ENCODE measurements at regions not wholly inside any gene's neighbourhood (a gene's known extent, or its start where the extent isn't known, plus 50 kb on each side); places are given as distances from the start of the nearest gene placed in this dataset.

- WGBS, 10 experiments = 0 to 40% (median 21%) methylated on average over 1 to 2 of the region's 2 CpGs; no CpG with 5 or more reads in 3 of the 10 experiments
- H3K27ac ChIP-seq = no peak overlapping the region
- H3K4me3 ChIP-seq = no peak overlapping the region
- H3K4me1 ChIP-seq (replicated peaks in 1 of 2) = peaks cover 10 to 24% of the 10 kb centered on the region in 2 donors
- in situ Hi-C loops (cut with MboI; ENCODE audit: low pct_unique_long_range_greater_than_20kb in 2 of 9, low sequenced_read_pairs in 9 of 9, unreplicated experiment in 9 of 9) = no loop called here
- ATAC-seq (replicated peaks in 6 of 8) = peak in 7 of 8 experiments; percentile 56 to 95 (median 83)
Measured at GRCh38 chr6:164563924-164564323, 745.5 kb downstream of the C6orf118 start.

GRCh38 chr6:164561656-164562055, 747.7 kb downstream of the C6orf118 start:
- H3K27ac ChIP-seq = no peak overlapping the region
- H3K4me3 ChIP-seq = no peak overlapping the region
- peaks cover 10 to 19% of the 10 kb centered on the region in 2 donors for H3K4me1 ChIP-seq (replicated peaks in 1 of 2)
- in situ Hi-C loops (cut with MboI; ENCODE audit: low pct_unique_long_range_greater_than_20kb in 2 of 9, low sequenced_read_pairs in 9 of 9, unreplicated experiment in 9 of 9) = no loop called here
- no peak for ATAC-seq (replicated peaks in 6 of 8)
- 0 to 100% (median 83%) methylated on average over 1 of the region's 1 CpG; no CpG with 5 or more reads in 3 of the 10 experiments for WGBS, 10 experiments

GRCh38 chr6:164554700-164555476, 754.5 kb downstream of the C6orf118 start:
- in situ Hi-C loops (cut with MboI; ENCODE audit: low pct_unique_long_range_greater_than_20kb in 2 of 9, low sequenced_read_pairs in 9 of 9, unreplicated experiment in 9 of 9) = no loop called here
- Histone ChIP-seq H3K4me3 (no peak overlapping the region), H3K4me1 (replicated peaks in 1 of 2) (no peaks in the 10 kb centered on the region), H3K27ac (no peak overlapping the region)
- WGBS, 10 experiments = 0 to 100% (median 72%) methylated on average over 1 to 10 of the region's 10 CpGs; no CpG with 5 or more reads in 1 of the 10 experiments
- ATAC-seq (replicated peaks in 6 of 8) = peak in 7 of 8 experiments; percentile 20 to 98 (median 86)

- 4 to 100% (median 92%) methylated on average over 1 to 3 of the region's 3 CpGs for WGBS, 10 experiments
Measured at GRCh38 chr6:164554226-164554625, 755.2 kb downstream of the C6orf118 start.

GRCh38 chr6:164551706-164552105, 757.7 kb downstream of the C6orf118 start:
- WGBS, 10 experiments = 13 to 93% (median 63%) methylated on average over 1 to 4 of the region's 4 CpGs; no CpG with 5 or more reads in 2 of the 10 experiments
- Histone ChIP-seq H3K4me1 (replicated peaks in 1 of 2) (no peaks in the 10 kb centered on the region), H3K27ac (no peak overlapping the region), H3K4me3 (no peak overlapping the region)
- ATAC-seq (replicated peaks in 6 of 8) = no peak
- in situ Hi-C loops (cut with MboI; ENCODE audit: low pct_unique_long_range_greater_than_20kb in 2 of 9, low sequenced_read_pairs in 9 of 9, unreplicated experiment in 9 of 9) = no loop called here

More at GRCh38 chr6:164554226-164554625, 755.2 kb downstream of the C6orf118 start:
- no peak overlapping the region for H3K27ac ChIP-seq
- in situ Hi-C loops (cut with MboI; ENCODE audit: low pct_unique_long_range_greater_than_20kb in 2 of 9, low sequenced_read_pairs in 9 of 9, unreplicated experiment in 9 of 9) = no loop called here
- no peak overlapping the region for H3K4me3 ChIP-seq
- H3K4me1 ChIP-seq (replicated peaks in 1 of 2) = no peaks in the 10 kb centered on the region
- ATAC-seq (replicated peaks in 6 of 8) = no peak

GRCh38 chr6:164547076-164547475, 762.3 kb downstream of the C6orf118 start:
- WGBS, 10 experiments = 11 to 100% (median 89%) methylated on average over 1 to 3 of the region's 3 CpGs
- Histone ChIP-seq H3K4me3 (no peak overlapping the region), H3K27ac (no peak overlapping the region), H3K4me1 (replicated peaks in 1 of 2) (no peaks in the 10 kb centered on the region)
- ATAC-seq (replicated peaks in 6 of 8) = no peak
- in situ Hi-C loops (cut with MboI; ENCODE audit: low pct_unique_long_range_greater_than_20kb in 2 of 9, low sequenced_read_pairs in 9 of 9, unreplicated experiment in 9 of 9) = no loop called here

GRCh38 chr6:164546263-164546662, 763.1 kb downstream of the C6orf118 start:
- 0 to 100% (median 37%) methylated on average over 1 to 2 of the region's 2 CpGs; no CpG with 5 or more reads in 4 of the 10 experiments for WGBS, 10 experiments

GRCh38 chr6:164534070-164534766, 775.2 kb downstream of the C6orf118 start:
- H3K4me1 ChIP-seq (replicated peaks in 1 of 2) = peaks cover 23 to 32% of the 10 kb centered on the region in 2 donors
- no peak overlapping the region for H3K4me3 ChIP-seq
- 38 to 98% (median 83%) methylated on average over 1 to 10 of the region's 10 CpGs for WGBS, 10 experiments
- ATAC-seq (replicated peaks in 6 of 8) = no peak
- in situ Hi-C loops (cut with MboI; ENCODE audit: low pct_unique_long_range_greater_than_20kb in 2 of 9, low sequenced_read_pairs in 9 of 9, unreplicated experiment in 9 of 9) = no loop called here
- no peak overlapping the region for H3K27ac ChIP-seq

More at GRCh38 chr6:164546263-164546662, 763.1 kb downstream of the C6orf118 start:
- no peak for ATAC-seq (replicated peaks in 6 of 8)
- Histone ChIP-seq H3K4me1 (replicated peaks in 1 of 2) (no peaks in the 10 kb centered on the region), H3K27ac (no peak overlapping the region), H3K4me3 (no peak overlapping the region)
- in situ Hi-C loops (cut with MboI; ENCODE audit: low pct_unique_long_range_greater_than_20kb in 2 of 9, low sequenced_read_pairs in 9 of 9, unreplicated experiment in 9 of 9) = no loop called here

GRCh38 chr6:164533045-164533362, 776.4 kb downstream of the C6orf118 start:
- H3K27ac ChIP-seq = peak overlapping the region in 1 of 2 donors; percentile 63
- peak in 5 of 8 experiments; percentile 27 to 57 (median 50) for ATAC-seq (replicated peaks in 6 of 8)
- 0 to 38% (median 24%) methylated on average over 1 to 5 of the region's 5 CpGs; no CpG with 5 or more reads in 3 of the 10 experiments for WGBS, 10 experiments
- H3K4me3 ChIP-seq = no peak overlapping the region
- in situ Hi-C loops (cut with MboI; ENCODE audit: low pct_unique_long_range_greater_than_20kb in 2 of 9, low sequenced_read_pairs in 9 of 9, unreplicated experiment in 9 of 9) = no loop called here
- H3K4me1 ChIP-seq (replicated peaks in 1 of 2) = peaks cover 23 to 32% of the 10 kb centered on the region in 2 donors

GRCh38 chr6:164532198-164533044, 777.0 kb downstream of the C6orf118 start:
- Histone ChIP-seq H3K27ac (peak overlapping the region; percentile 53 to 63), H3K4me3 (no peak overlapping the region), H3K4me1 (replicated peaks in 1 of 2) (peaks cover 23 to 32% of the 10 kb centered on the region in 2 donors)
- 11 to 90% (median 39%) methylated on average over 1 to 8 of the region's 9 CpGs; no CpG with 5 or more reads in 1 of the 10 experiments for WGBS, 10 experiments
- peak in 5 of 8 experiments; percentile 80 to 88 (median 87) for ATAC-seq (replicated peaks in 6 of 8)
- in situ Hi-C loops (cut with MboI; ENCODE audit: low pct_unique_long_range_greater_than_20kb in 2 of 9, low sequenced_read_pairs in 9 of 9, unreplicated experiment in 9 of 9) = no loop called here

- Histone ChIP-seq H3K4me3 (no peak overlapping the region), H3K27ac (peak overlapping the region; percentile 53 to 63), H3K4me1 (replicated peaks in 1 of 2) (peaks cover 23 to 32% of the 10 kb centered on the region in 2 donors)
- 7 to 95% (median 60%) methylated on average over 1 to 3 of the region's 3 CpGs; no CpG with 5 or more reads in 1 of the 10 experiments for WGBS, 10 experiments
- in situ Hi-C loops (cut with MboI; ENCODE audit: low pct_unique_long_range_greater_than_20kb in 2 of 9, low sequenced_read_pairs in 9 of 9, unreplicated experiment in 9 of 9) = no loop called here
- peak in 7 of 8 experiments; percentile 55 to 83 (median 68) for ATAC-seq (replicated peaks in 6 of 8)
Measured at GRCh38 chr6:164531736-164532135, 777.7 kb downstream of the C6orf118 start.

- no peak for ATAC-seq (replicated peaks in 6 of 8)
- no peak overlapping the region for H3K4me3 ChIP-seq
- 0 to 100% (median 67%) methylated on average over 1 to 3 of the region's 3 CpGs; no CpG with 5 or more reads in 1 of the 10 experiments for WGBS, 10 experiments
- in situ Hi-C loops (cut with MboI; ENCODE audit: low pct_unique_long_range_greater_than_20kb in 2 of 9, low sequenced_read_pairs in 9 of 9, unreplicated experiment in 9 of 9) = no loop called here
- peaks cover 18 to 35% of the 10 kb centered on the region in 2 donors for H3K4me1 ChIP-seq (replicated peaks in 1 of 2)
- no peak overlapping the region for H3K27ac ChIP-seq
Measured at GRCh38 chr6:164528539-164528938, 780.9 kb downstream of the C6orf118 start.
